H9 (cell line): ENCODE measurements at regions not wholly inside any gene's neighbourhood (a gene's known extent, or its start where the extent isn't known, plus 50 kb on each side); places are given as distances from the start of the nearest gene placed in this dataset.

ENCODE experiments used
- DNase-seq: peaks from one replicate; pipeline ENCODE4 v3.0.0-alpha.2; 2017
- H2AFZ ChIP-seq: one replicate; pipeline ENCODE4 v1.6.1; 2013; ENCODE audit warnings: mild to moderate bottlenecking, low read length, control low read depth, moderate library complexity
- H2AK5ac ChIP-seq: 2 replicates; pipeline ENCODE4 v1.6.1; 2013; ENCODE audit warnings: low read length, control low read depth, mixed read lengths; ENCODE audit not compliant: insufficient read length
- H2BK120ac ChIP-seq: one replicate; pipeline ENCODE4 v1.6.1; 2013; ENCODE audit warnings: low read depth, mild to moderate bottlenecking, low read length, control low read depth, inconsistent platforms; ENCODE audit not compliant: poor library complexity, severe bottlenecking
- H2BK12ac ChIP-seq: 2 replicates; pipeline ENCODE4 v1.6.1; 2013; ENCODE audit warnings: low read length, control low read depth, mixed read lengths, low read depth; ENCODE audit not compliant: insufficient read length
- H2BK15ac ChIP-seq: 2 replicates; pipeline ENCODE4 v1.6.1; 2013; ENCODE audit warnings: low read depth, low read length, control low read depth
- H2BK20ac ChIP-seq: one replicate; pipeline ENCODE4 v1.6.1; 2013; ENCODE audit warnings: low read depth, mild to moderate bottlenecking, low read length, control low read depth, inconsistent platforms; ENCODE audit not compliant: poor library complexity, severe bottlenecking
- H2BK5ac ChIP-seq: 2 replicates; pipeline ENCODE4 v1.6.1; 2013; ENCODE audit warnings: low read length, control low read depth, mixed read lengths; ENCODE audit not compliant: insufficient read length
- H3K14ac ChIP-seq: 2 replicates; pipeline ENCODE4 v1.6.1; 2013; ENCODE audit warnings: low read length, control low read depth; ENCODE audit not compliant: insufficient read depth
- H3K18ac ChIP-seq: 2 replicates; pipeline ENCODE4 v1.6.1; 2013; ENCODE audit warnings: low read depth, mild to moderate bottlenecking, mixed read lengths, low read length, control low read depth; ENCODE audit not compliant: insufficient read length
- H3K23ac ChIP-seq: 2 replicates; pipeline ENCODE4 v1.6.1; 2013; ENCODE audit warnings: low read length, control low read depth, mixed read lengths, low read depth; ENCODE audit not compliant: insufficient read length
- H3K23me2 ChIP-seq: 2 replicates; pipeline ENCODE4 v1.6.1; 2013; ENCODE audit warnings: low read depth, mild to moderate bottlenecking, mixed read lengths, low read length, control low read depth; ENCODE audit not compliant: insufficient read length, poor library complexity, severe bottlenecking
- H3K27ac ChIP-seq: 2 replicates; pipeline ENCODE4 v1.5.1; 2013; ENCODE audit warnings: low read length, control low read depth, mixed read lengths, low read depth; ENCODE audit not compliant: insufficient read length
- H3K27me3 ChIP-seq: 2 replicates; pipeline ENCODE4 v1.6.1; 2013; ENCODE audit warnings: low read length, control low read depth, inconsistent platforms; ENCODE audit not compliant: insufficient read depth
- H3K4ac ChIP-seq: 2 replicates; pipeline ENCODE4 v1.6.1; 2013; ENCODE audit warnings: low read depth, mild to moderate bottlenecking, control low read depth, inconsistent platforms, low read length, moderate library complexity
- H3K4me1 ChIP-seq: 2 replicates; pipeline ENCODE4 v1.6.1; 2013; ENCODE audit warnings: low read length, control low read depth, inconsistent platforms; ENCODE audit not compliant: insufficient read depth
- H3K4me2 ChIP-seq: 2 replicates; pipeline ENCODE4 v1.6.1; 2013; ENCODE audit warnings: low read length, control low read depth, mixed read lengths; ENCODE audit not compliant: insufficient read length, insufficient read depth
- H3K56ac ChIP-seq: 2 replicates; pipeline ENCODE4 v1.6.1; 2013; ENCODE audit warnings: low read depth, mild to moderate bottlenecking, mixed read lengths, low read length, control low read depth; ENCODE audit not compliant: insufficient read length
- H3K79me1 ChIP-seq: 2 replicates; pipeline ENCODE4 v1.6.1; 2013; ENCODE audit warnings: low read depth, mild to moderate bottlenecking, moderate library complexity, low read length, control low read depth, inconsistent platforms; ENCODE audit not compliant: insufficient read depth, poor library complexity, severe bottlenecking
- H3K79me2 ChIP-seq: 2 replicates; pipeline ENCODE4 v1.6.1; 2013; ENCODE audit warnings: low read length, control low read depth, inconsistent platforms; ENCODE audit not compliant: insufficient read depth
- H3K9ac ChIP-seq: 2 replicates; pipeline ENCODE4 v1.6.1; 2013; ENCODE audit warnings: low read length, control low read depth, mixed read lengths; ENCODE audit not compliant: insufficient read length; ENCODE audit errors: extremely low read depth
- H3K9me3 ChIP-seq: one replicate; pipeline ENCODE4 v1.6.1; 2013; ENCODE audit warnings: low read depth, low read length, inconsistent platforms; ENCODE audit not compliant: control insufficient read depth
- H3T11ph ChIP-seq: one replicate; pipeline ENCODE4 v1.6.1; 2013; ENCODE audit warnings: mild to moderate bottlenecking, low read length, control low read depth, inconsistent platforms
- H4K20me1 ChIP-seq: one replicate; pipeline ENCODE4 v1.6.1; 2013; ENCODE audit not compliant: control insufficient read depth, insufficient read length, insufficient read depth
- H4K5ac ChIP-seq: 2 replicates; pipeline ENCODE4 v1.6.1; 2013; ENCODE audit warnings: low read depth, mild to moderate bottlenecking, mixed read lengths, low read length, control low read depth; ENCODE audit not compliant: insufficient read length
- H4K8ac ChIP-seq: replicated peaks from 2 replicates; pipeline ENCODE4 v1.6.1; 2013; ENCODE audit warnings: low read length, control low read depth, mixed read lengths, low read depth; ENCODE audit not compliant: insufficient read length
- H4K91ac ChIP-seq: 2 replicates; pipeline ENCODE4 v1.6.1; 2013; ENCODE audit warnings: low read depth, mild to moderate bottlenecking, moderate library complexity, mixed read lengths, low read length, control low read depth; ENCODE audit not compliant: insufficient read length
- H3K27ac Mint-ChIP-seq, 3 experiments: 2 replicates in 2 of 3; 3 replicates in 1 of 3; pipeline ENCODE4 v1.8.0; 2020 to 2021; ENCODE audit warnings: mixed read lengths in 3 of 3, mild to moderate bottlenecking in 1 of 3, moderate library complexity in 1 of 3
- H3K27me3 Mint-ChIP-seq: 2 replicates; pipeline ENCODE4 v1.8.0; 2021; ENCODE audit warnings: low read depth, mild to moderate bottlenecking, moderate library complexity, mixed read lengths
- H3K36me3 Mint-ChIP-seq, 3 experiments: 2 replicates in 2 of 3; 3 replicates in 1 of 3; pipeline ENCODE4 v1.8.0; 2020 to 2021; ENCODE audit warnings: low read depth in 3 of 3, mixed read lengths in 3 of 3; ENCODE audit not compliant: insufficient read depth in 1 of 3
- H3K4me1 Mint-ChIP-seq, 2 experiments: 2 replicates each; pipeline ENCODE4 v1.8.0; 2020; ENCODE audit warnings: mixed read lengths in 2 of 2
- H3K4me3 Mint-ChIP-seq, 2 experiments: 2 replicates in 1 of 2; 3 replicates in 1 of 2; pipeline ENCODE4 v1.8.0; 2020 to 2021; ENCODE audit warnings: mild to moderate bottlenecking in 2 of 2, mixed read lengths in 2 of 2, moderate library complexity in 1 of 2
- H3K9me3 Mint-ChIP-seq, 2 experiments: 2 replicates in 1 of 2; 3 replicates in 1 of 2; pipeline ENCODE4 v1.8.0; 2020; ENCODE audit warnings: mild to moderate bottlenecking in 2 of 2, mixed read lengths in 2 of 2, moderate library complexity in 1 of 2
- CTCF ChIP-seq: fragments of 200-600 bp; sonication (generic); conservative IDR thresholded peaks from 3 replicates; pipeline ENCODE4 v1.8.0; 2021; ENCODE audit warnings: antibody characterized with exemption, mild to moderate bottlenecking

GRCh38 chr20:10855778-10856177 lies 182.0 kb upstream of the JAG1 start:
- H3K56ac ChIP-seq = no peak overlapping the region
- H3K9me3 Mint-ChIP-seq = no peaks in the 10 kb centered on the region; a peak in 1 of 5 replicates
- H3K27ac ChIP-seq = no peak overlapping the region
- no peaks in the 10 kb centered on the region for H3K4me1 ChIP-seq
- no peak overlapping the region for H2BK12ac ChIP-seq
- no peak overlapping the region for H4K5ac ChIP-seq
- no peaks in the 10 kb centered on the region for H3K79me1 ChIP-seq
- no peaks in the 10 kb centered on the region; the same call in 1 of the 2 replicates for H3K27me3 Mint-ChIP-seq
- no peaks in the 10 kb centered on the region for H3K27me3 ChIP-seq
- H3K36me3 Mint-ChIP-seq = no peaks in the 10 kb centered on the region
- H2BK15ac ChIP-seq = no peak overlapping the region
- H3K4ac ChIP-seq = no peak overlapping the region
- H2AK5ac ChIP-seq = no peak overlapping the region
- H3K27ac Mint-ChIP-seq = no peak overlapping the region
- no peaks in the 10 kb centered on the region for H3K9me3 ChIP-seq
- no peaks in the 10 kb centered on the region for H4K20me1 ChIP-seq
- H2BK5ac ChIP-seq = no peak overlapping the region
- H3K14ac ChIP-seq = no peak overlapping the region
- no peaks in the 10 kb centered on the region for H3K79me2 ChIP-seq
- no peak for TF ChIP-seq CTCF
- H3K4me2 ChIP-seq = no peak overlapping the region
- H3K23me2 ChIP-seq = no peaks in the 10 kb centered on the region
- no peak overlapping the region for H3T11ph ChIP-seq
- no peak overlapping the region for H2BK120ac ChIP-seq
- H4K8ac ChIP-seq = no peak overlapping the region
- H2BK20ac ChIP-seq = no peak overlapping the region
- no peak overlapping the region for H4K91ac ChIP-seq
- H3K4me1 Mint-ChIP-seq = no peaks in the 10 kb centered on the region
- no peak overlapping the region for H3K23ac ChIP-seq
- H3K18ac ChIP-seq = no peak overlapping the region
- H3K4me3 Mint-ChIP-seq = no peak overlapping the region
- no peak for DNase-seq
- H3K9ac ChIP-seq = no peak overlapping the region
- H2AFZ ChIP-seq = no peak overlapping the region
